ENCODE measurements at regions not wholly inside any gene's neighbourhood (a gene's known extent, or its start where the extent isn't known, plus 50 kb on each side); places are given as distances from the start of the nearest gene placed in this dataset. TPM values are rescaled to one million over a fixed set of nuclear protein-coding genes. Genes with fewer than 3 reads are reported as not detected.

DNA sequence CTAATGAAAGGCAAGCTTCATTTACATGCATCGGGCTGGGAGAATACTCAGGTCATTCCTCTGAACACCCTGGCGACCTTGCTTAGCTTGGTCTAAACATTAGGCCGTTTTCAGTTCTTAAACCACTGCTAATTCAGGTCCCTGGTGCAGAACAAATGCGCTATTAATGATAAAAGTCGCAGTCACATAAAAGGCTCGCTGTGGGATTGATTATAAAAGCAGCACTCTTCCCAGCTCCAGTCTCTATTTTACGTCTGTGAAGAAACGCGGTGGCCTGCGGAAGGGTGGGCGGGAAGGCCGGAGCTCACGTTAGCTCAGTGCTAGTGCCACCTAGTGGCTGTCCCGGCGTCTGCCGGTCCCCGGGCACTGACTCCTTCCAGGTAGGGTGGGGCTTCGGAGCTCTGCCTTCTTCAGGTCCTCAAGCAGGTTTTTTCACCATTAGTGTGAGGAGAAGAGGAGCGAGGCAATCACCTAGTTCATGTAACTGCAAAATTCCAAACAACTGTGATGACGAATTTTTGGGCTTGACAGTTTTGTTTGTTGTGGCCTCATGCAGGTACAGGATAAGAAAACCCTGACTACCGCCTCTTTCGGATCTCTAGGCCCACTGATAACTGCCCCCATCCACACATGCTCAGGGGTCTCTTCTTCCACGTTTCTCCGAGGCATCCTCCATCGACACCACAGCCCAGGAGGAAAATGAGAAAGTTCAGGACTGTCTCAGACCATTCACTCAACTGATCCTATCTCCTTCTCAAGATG lies 66.5 kb upstream of the CLMP start:
- DNase-seq (ENCODE audit: low spot score in 2 of 2) (peak; percentile 15 to 67), FAIRE-seq (no peak)

- DNase-seq (ENCODE audit: low spot score in 2 of 2) (no peak), FAIRE-seq (no peak)
Measured at GRCh38 chr11:123260511-123261211, 65.6 kb upstream of the CLMP start.

GRCh38 chr11:123258877-123259276 lies 63.8 kb upstream of the CLMP start:
- FAIRE-seq, result no peak
- DNase-seq (ENCODE audit: low spot score in 2 of 2), result no peak

DNA sequence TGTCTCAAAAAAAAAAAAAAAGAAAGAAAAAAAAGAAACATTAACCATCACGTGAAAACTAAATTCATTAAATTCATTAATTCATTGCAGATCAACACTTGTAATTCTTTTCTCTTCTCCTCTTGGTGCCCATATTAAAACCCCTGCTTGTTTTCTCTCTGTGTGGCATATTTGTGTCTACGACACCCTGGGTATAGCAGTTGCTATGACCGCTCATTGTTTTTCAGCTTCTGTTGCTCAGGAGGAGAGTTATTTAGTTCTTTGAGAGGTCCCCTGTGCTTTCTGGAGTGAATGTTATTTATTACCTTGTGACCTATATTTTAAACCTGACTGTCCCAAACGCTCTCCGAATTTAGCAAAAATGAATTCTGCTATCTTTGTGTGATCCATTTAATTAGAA lies 62.3 kb upstream of the CLMP start:
- no peak for FAIRE-seq

GRCh38 chr11:123255909-123256308 lies 60.9 kb upstream of the CLMP start:
- FAIRE-seq (no peak), DNase-seq (ENCODE audit: low spot score in 2 of 2) (no peak)

More for the DNA sequence above, 62.3 kb upstream of the CLMP start:
- no peak for DNase-seq (ENCODE audit: low spot score in 2 of 2)

DNA sequence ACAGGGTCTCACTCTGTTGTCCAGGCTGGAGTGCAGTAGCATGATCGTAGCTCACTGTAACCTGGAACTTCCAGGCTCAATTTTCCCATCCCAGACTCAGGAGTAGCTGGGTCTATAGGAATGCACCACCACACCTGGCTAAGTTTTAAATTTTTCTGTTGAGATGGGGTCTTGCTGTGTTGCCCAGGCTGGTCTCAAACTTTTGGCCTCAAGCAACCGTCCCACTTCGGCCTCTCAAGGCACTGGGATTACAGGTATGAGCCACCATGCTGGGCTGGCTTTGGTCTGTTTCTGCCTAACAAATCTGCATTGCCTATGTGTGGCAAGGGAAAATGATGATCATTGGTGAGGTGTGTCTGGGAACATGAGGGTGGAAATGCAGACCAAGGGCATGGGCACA lies 59.3 kb upstream of the CLMP start:
- FAIRE-seq (no peak), DNase-seq (ENCODE audit: low spot score in 2 of 2) (no peak)

GRCh38 chr11:123253911-123254310 lies 58.9 kb upstream of the CLMP start:
- no peak for DNase-seq (ENCODE audit: low spot score in 2 of 2)
- FAIRE-seq, result no peak

DNA sequence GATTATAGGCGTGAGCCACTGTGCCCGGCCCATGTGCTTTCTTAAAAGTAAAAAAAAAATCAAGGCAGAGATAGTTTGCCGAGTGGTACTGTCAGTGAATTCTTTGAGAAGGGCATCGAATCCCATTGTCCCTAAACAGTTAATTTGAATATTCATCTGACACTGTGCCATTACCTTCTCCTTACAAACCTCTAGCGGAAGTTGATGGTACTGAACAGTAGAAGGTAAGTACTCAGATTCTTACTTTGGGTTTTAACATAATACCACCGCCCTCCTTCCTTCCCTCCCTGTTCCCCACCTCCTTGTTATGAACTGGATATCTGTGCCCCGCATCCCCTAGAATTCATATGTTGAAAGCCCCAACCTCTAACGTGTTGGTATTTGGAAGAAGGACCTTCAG lies 58.2 kb upstream of the CLMP start:
- FAIRE-seq, result no peak
- no peak for DNase-seq (ENCODE audit: low spot score in 2 of 2)

- DNase-seq (ENCODE audit: low spot score in 2 of 2) (no peak), FAIRE-seq (no peak)
Measured at GRCh38 chr11:123251657-123252344, 56.8 kb upstream of the CLMP start.

GRCh38 chr11:123250892-123251656 lies 56.0 kb upstream of the CLMP start:
- DNase-seq (ENCODE audit: low spot score in 2 of 2) (no peak), FAIRE-seq (no peak)

- no peak for FAIRE-seq
- no peak for DNase-seq (ENCODE audit: low spot score in 2 of 2)
Measured at GRCh38 chr11:123249354-123249753, 54.3 kb upstream of the CLMP start.

- FAIRE-seq, result no peak
- DNase-seq (ENCODE audit: low spot score in 2 of 2), result no peak
Measured at GRCh38 chr11:123247813-123248379, 52.8 kb upstream of the CLMP start.

GRCh38 chr11:123247496-123247799 lies 52.4 kb upstream of the CLMP start:
- FAIRE-seq, result no peak
- DNase-seq (ENCODE audit: low spot score in 2 of 2), result no peak

- FAIRE-seq, result no peak
- DNase-seq (ENCODE audit: low spot score in 2 of 2), result peak; percentile 21 to 68
Measured at GRCh38 chr11:123246749-123247495, 51.9 kb upstream of the CLMP start.

DNA sequence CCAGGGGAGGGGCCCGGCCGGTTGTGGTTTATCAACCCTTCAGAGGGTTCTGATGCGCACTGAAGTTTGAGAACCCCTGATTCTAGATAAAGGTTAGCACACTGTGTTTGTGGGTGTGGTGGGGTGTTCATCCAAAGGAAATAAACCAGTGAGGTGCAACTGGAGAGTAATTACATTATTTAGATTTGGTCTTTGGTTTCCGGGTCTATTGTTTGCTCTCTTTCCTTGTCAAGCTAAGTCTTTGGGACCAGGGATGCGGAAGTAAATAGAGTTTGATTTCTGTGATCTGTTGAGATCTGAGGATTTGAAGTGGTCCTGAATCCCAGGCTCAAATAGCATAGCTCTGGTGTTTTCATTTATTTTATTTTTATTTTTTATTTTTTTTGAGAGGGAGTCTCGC lies 50.5 kb upstream of the CLMP start:
- DNase-seq (ENCODE audit: low spot score in 2 of 2), result no peak
- FAIRE-seq, result no peak

Small RNAs in the stretch of these regions (small RNA-seq; reads per million reads assigned to genes)
- gene RF00096, result not detected
